Caco-2 (cell line): ENCODE measurements at regions not wholly inside any gene's neighbourhood (a gene's known extent, or its start where the extent isn't known, plus 50 kb on each side); places are given as distances from the start of the nearest gene placed in this dataset.

Experiments used
- BruUV-seq: library from RNA; stranded (reverse); fragments of 400-500 nt; replicated peaks from 2 replicates; lab custom pipeline; 2021; lab: Mats Ljungman, UMichigan
- CTCF ChIA-PET: fragments of 300-600 bp; sonication (Branson Sonifier 250); formaldehyde crosslinking; loops from one replicate; lab custom pipeline; 2022; ENCODE audit warnings: antibody characterized with exemption; lab: Charles Lee
- POLR2A ChIA-PET: fragments of 300-600 bp; sonication (Branson Sonifier 250); formaldehyde crosslinking; loops from one replicate; lab custom pipeline; 2022; ENCODE audit warnings: antibody characterized with exemption; lab: Charles Lee
- DNase-seq, 2 experiments: peaks; one replicate each; pipeline versions ENCODE4 v3.0.0 to v3.0.0-alpha.2; 2020 to 2022
- H3K27me3 ChIP-seq: replicated peaks from 2 replicates; pipeline ENCODE4 v1.6.0; 2011; ENCODE audit warnings: low read length; ENCODE audit not compliant: control insufficient read depth, insufficient read depth
- H3K36me3 ChIP-seq: 2 replicates; pipeline ENCODE4 v1.5.1; 2011; ENCODE audit warnings: low read length; ENCODE audit not compliant: control insufficient read depth, insufficient read depth
- H3K4me1 ChIP-seq: fragments of 250-450 bp; sonication (Bioruptor Pico); 2 replicates; pipeline ENCODE4 v1.5.1; 2020; ENCODE audit warnings: mild to moderate bottlenecking
- H3K4me3 ChIP-seq: 2 replicates; pipeline ENCODE4 v1.5.1; 2011; ENCODE audit warnings: low read depth, mild to moderate bottlenecking, control low read depth, low read length
- H3K9me3 ChIP-seq: fragments of 250-450 bp; sonication (Bioruptor Pico); 2 replicates; pipeline ENCODE4 v1.5.1; 2020; ENCODE audit warnings: mild to moderate bottlenecking, moderate library complexity
- H3K27ac Mint-ChIP-seq: one replicate; pipeline ENCODE4 v1.8.0; 2022; ENCODE audit warnings: mixed read lengths; ENCODE audit not compliant: unreplicated experiment
- H3K27me3 Mint-ChIP-seq: one replicate; pipeline ENCODE4 v1.8.0; 2022; ENCODE audit warnings: mixed read lengths; ENCODE audit not compliant: insufficient read depth, unreplicated experiment
- H3K36me3 Mint-ChIP-seq: one replicate; pipeline ENCODE4 v1.8.0; 2022; ENCODE audit warnings: mild to moderate bottlenecking, mixed read lengths; ENCODE audit not compliant: insufficient read depth, unreplicated experiment
- H3K4me1 Mint-ChIP-seq: one replicate; pipeline ENCODE4 v1.8.0; 2022; ENCODE audit warnings: low read depth, mixed read lengths; ENCODE audit not compliant: unreplicated experiment
- H3K4me3 Mint-ChIP-seq: one replicate; pipeline ENCODE4 v1.8.0; 2022; ENCODE audit warnings: mild to moderate bottlenecking, moderate library complexity, mixed read lengths; ENCODE audit not compliant: unreplicated experiment
- H3K9me3 Mint-ChIP-seq: one replicate; pipeline ENCODE4 v1.8.0; 2022; ENCODE audit warnings: mixed read lengths; ENCODE audit not compliant: unreplicated experiment
- CTCF ChIP-seq, 2 experiments: fragments of 200-600 bp in 1 of 2; IDR thresholded peaks; 1 replicate in 1 of 2; 2 replicates in 1 of 2; pipeline versions ENCODE4 v1.5.1 to v1.8.0; 2011 to 2022; ENCODE audit warnings: antibody characterized with exemption in 1 of 2, control low read depth in 1 of 2, inconsistent platforms in 1 of 2, low read depth in 1 of 2, low read length in 1 of 2, mild to moderate bottlenecking in 1 of 2, moderate library complexity in 1 of 2; ENCODE audit not compliant: insufficient read depth in 1 of 2, severe bottlenecking in 1 of 2, unreplicated experiment in 1 of 2
- intact Hi-C: fragments of 100-400 bp; cut with micrococcal nuclease; formaldehyde crosslinking; loops from one replicate; pipeline ENCODE4 v1.10.0; 2022; ENCODE audit not compliant: unreplicated experiment

- intact Hi-C loops = no loop called here
- Histone ChIP-seq H3K4me3 (no peak overlapping the region), H3K36me3 (no peaks in the 10 kb centered on the region), H3K9me3 (no peaks in the 10 kb centered on the region), H3K4me1 (no peaks in the 10 kb centered on the region), H3K27me3 (no peaks in the 10 kb centered on the region)
- Mint-ChIP-seq H3K36me3 (no peaks in the 10 kb centered on the region), H3K4me1 (no peaks in the 10 kb centered on the region), H3K4me3 (no peak overlapping the region), H3K27ac (no peak overlapping the region), H3K27me3 (no peaks in the 10 kb centered on the region), H3K9me3 (no peaks in the 10 kb centered on the region)
- ChIA-PET POLR2A (no interaction called here), CTCF (no interaction called here)
- BruUV-seq = no TSS peak
- TF ChIP-seq CTCF (IDR thresholded peaks at IDR 0.05; ENCODE audit: insufficient read depth in 1 of 2, low read depth in 1 of 2, low read length in 1 of 2, severe bottlenecking in 1 of 2, unreplicated experiment in 1 of 2) = no peak
- DNase-seq = no peak
Measured at GRCh38 chr7:9863545-9863944, 1110.1 kb upstream of the PHF14 start.

GRCh38 chr7:9869151-9869550 lies 1104.5 kb upstream of the PHF14 start:
- POLR2A ChIA-PET = no interaction called here
- Mint-ChIP-seq H3K27me3 (no peaks in the 10 kb centered on the region), H3K4me3 (no peak overlapping the region), H3K36me3 (no peaks in the 10 kb centered on the region), H3K4me1 (no peaks in the 10 kb centered on the region), H3K9me3 (peaks cover 10% of the 10 kb centered on the region), H3K27ac (no peak overlapping the region)
- Histone ChIP-seq H3K27me3 (no peaks in the 10 kb centered on the region), H3K4me3 (no peak overlapping the region), H3K36me3 (no peaks in the 10 kb centered on the region), H3K4me1 (no peaks in the 10 kb centered on the region), H3K9me3 (no peaks in the 10 kb centered on the region)
- intact Hi-C loops = no loop called here
- no TSS peak for BruUV-seq
- CTCF ChIA-PET = no interaction called here
- no peak for DNase-seq
- no peak for TF ChIP-seq CTCF (IDR thresholded peaks at IDR 0.05; ENCODE audit: insufficient read depth in 1 of 2, low read depth in 1 of 2, low read length in 1 of 2, severe bottlenecking in 1 of 2, unreplicated experiment in 1 of 2)

GRCh38 chr7:9869566-9869965 lies 1104.1 kb upstream of the PHF14 start:
- intact Hi-C loops = no loop called here
- H3K27me3 Mint-ChIP-seq = no peaks in the 10 kb centered on the region
- CTCF ChIA-PET = no interaction called here

More at GRCh38 chr7:9869566-9869965, 1104.1 kb upstream of the PHF14 start:
- H3K4me3 ChIP-seq = no peak overlapping the region
- H3K27me3 ChIP-seq = no peaks in the 10 kb centered on the region
- no TSS peak for BruUV-seq
- Mint-ChIP-seq H3K36me3 (no peaks in the 10 kb centered on the region), H3K27ac (no peak overlapping the region), H3K4me1 (no peaks in the 10 kb centered on the region), H3K9me3 (peaks cover 10% of the 10 kb centered on the region), H3K4me3 (no peak overlapping the region)
- H3K4me1 ChIP-seq = no peaks in the 10 kb centered on the region
- H3K36me3 ChIP-seq = no peaks in the 10 kb centered on the region
- no peaks in the 10 kb centered on the region for H3K9me3 ChIP-seq
- no peak for DNase-seq
- TF ChIP-seq CTCF (IDR thresholded peaks at IDR 0.05; ENCODE audit: insufficient read depth in 1 of 2, low read depth in 1 of 2, low read length in 1 of 2, severe bottlenecking in 1 of 2, unreplicated experiment in 1 of 2) = no peak
- POLR2A ChIA-PET = no interaction called here
